Keratinocyte (primary cell): ENCODE measurements at regions not wholly inside any gene's neighbourhood (a gene's known extent, or its start where the extent isn't known, plus 50 kb on each side); places are given as distances from the start of the nearest gene placed in this dataset.

Experiments
- DNase-seq: peaks from one replicate; pipeline ENCODE4 v3.0.0-alpha.2; 2011; ENCODE audit warnings: low read depth, missing footprints, low spot score
- FAIRE-seq: peaks from 2 replicates; lab custom pipeline; 2011; peaks lifted over from hg19 to GRCh38; lab: Jason Lieb, UNC
- H2AFZ ChIP-seq: 2 replicates; pipeline ENCODE4 v1.6.0; 2012; ENCODE audit warnings: low read length, control low read depth, inconsistent platforms; ENCODE audit not compliant: control insufficient read depth
- H3K27ac ChIP-seq: 2 replicates; pipeline ENCODE4 v1.5.1; 2011; ENCODE audit warnings: low read length; ENCODE audit not compliant: control insufficient read depth, insufficient read depth
- H3K27me3 ChIP-seq: 3 replicates; pipeline ENCODE4 v1.6.0; 2011; ENCODE audit warnings: low read length; ENCODE audit not compliant: control insufficient read depth, insufficient read depth; ENCODE audit errors: extremely low read depth
- H3K36me3 ChIP-seq, 2 experiments: 2 replicates in 1 of 2; 3 replicates in 1 of 2; pipeline ENCODE4 v1.5.1; 2011; ENCODE audit warnings: low read length in 2 of 2, mild to moderate bottlenecking in 1 of 2; ENCODE audit not compliant: control insufficient read depth in 2 of 2, insufficient read depth in 2 of 2; ENCODE audit errors: extremely low read depth in 1 of 2
- H3K4me1 ChIP-seq: 3 replicates; pipeline ENCODE4 v1.5.1; 2011; ENCODE audit warnings: low read length; ENCODE audit not compliant: control insufficient read depth, insufficient read depth; ENCODE audit errors: extremely low read depth
- H3K4me2 ChIP-seq: 3 replicates; pipeline ENCODE4 v1.6.0; 2011; ENCODE audit warnings: low read depth, low read length; ENCODE audit not compliant: control insufficient read depth, insufficient read depth; ENCODE audit errors: extremely low read depth
- H3K4me3 ChIP-seq, 3 experiments: fragments of 200-600 bp in 1 of 3; sonication (generic) in 1 of 3; 2 replicates in 2 of 3; 3 replicates in 1 of 3; pipeline ENCODE4 v1.5.1; 2011 to 2016; ENCODE audit warnings: low read length in 3 of 3, mild to moderate bottlenecking in 3 of 3, control low read depth in 2 of 3, inconsistent platforms in 1 of 3, low read depth in 1 of 3, mixed read lengths in 1 of 3, mixed run types in 1 of 3, moderate library complexity in 1 of 3; ENCODE audit not compliant: control insufficient read depth in 2 of 3, insufficient read depth in 2 of 3; ENCODE audit errors: extremely low read depth in 1 of 3
- H3K79me2 ChIP-seq: 2 replicates; pipeline ENCODE4 v1.6.0; 2012; ENCODE audit warnings: low read length; ENCODE audit not compliant: control insufficient read depth, insufficient read depth
- H3K9ac ChIP-seq: 3 replicates; pipeline ENCODE4 v1.6.0; 2011; ENCODE audit warnings: low read length; ENCODE audit not compliant: control insufficient read depth, insufficient read depth; ENCODE audit errors: extremely low read depth
- H3K9me1 ChIP-seq: 3 replicates; pipeline ENCODE4 v1.6.0; 2011; ENCODE audit warnings: low read length; ENCODE audit not compliant: control insufficient read depth, insufficient read depth; ENCODE audit errors: extremely low read depth
- H3K9me3 ChIP-seq: 2 replicates; pipeline ENCODE4 v1.5.1; 2012; ENCODE audit warnings: low read depth, low read length; ENCODE audit not compliant: control insufficient read depth
- H4K20me1 ChIP-seq: 3 replicates; pipeline ENCODE4 v1.6.0; 2011; ENCODE audit warnings: low read length; ENCODE audit not compliant: control insufficient read depth, insufficient read depth; ENCODE audit errors: extremely low read depth
- EZH2 ChIP-seq: IDR thresholded peaks from one replicate; pipeline ENCODE4 v1.6.1; 2012; ENCODE audit warnings: inconsistent platforms, mild to moderate bottlenecking, low read length, moderate library complexity
- dilution Hi-C: fragments of 300-500 bp; cut with MboI; formaldehyde crosslinking; loops from one replicate; pipeline ENCODE4 v1.7.0; 2020; ENCODE audit warnings: low sequenced_read_pairs; ENCODE audit not compliant: extremely low pct_ligation_motif_present
- TF ChIP-seq, protein P1 (sequence below), 3 experiments: IDR thresholded peaks in 1 of 3; conservative IDR thresholded peaks in 1 of 3; optimal IDR thresholded peaks in 1 of 3; 2 replicates in 2 of 3; 3 replicates in 1 of 3; pipeline versions ENCODE3 to v1.5.1; 2011; ENCODE audit warnings: low read length in 3 of 3, mild to moderate bottlenecking in 3 of 3, moderate library complexity in 2 of 3, control low read depth in 1 of 3, inconsistent platforms in 1 of 3; ENCODE audit not compliant: insufficient read depth in 2 of 3; ENCODE audit errors: extremely low read depth in 1 of 3

DNA sequence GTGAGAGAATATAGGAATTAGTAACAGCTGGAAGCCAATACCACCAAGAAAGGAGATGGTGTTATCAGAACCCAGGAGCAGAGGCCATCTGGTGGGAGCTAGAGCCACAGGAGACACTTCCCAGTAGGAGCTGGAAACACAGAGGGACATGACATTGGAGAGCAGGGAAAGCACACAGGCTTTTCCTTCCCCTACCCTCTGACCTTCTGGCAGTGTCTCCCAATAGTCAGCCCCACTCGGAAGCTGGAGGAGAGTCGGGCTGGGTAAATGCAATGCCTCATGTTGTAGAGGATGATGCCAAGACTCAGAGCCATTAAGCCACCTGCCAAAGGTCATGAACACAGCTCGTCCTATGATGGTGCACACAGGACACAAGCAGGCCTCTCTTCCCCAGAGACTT is 538.5 kb downstream of the BCL11B start:
- TF ChIP-seq EZH2: no peak
- TF ChIP-seq, protein P1, sequence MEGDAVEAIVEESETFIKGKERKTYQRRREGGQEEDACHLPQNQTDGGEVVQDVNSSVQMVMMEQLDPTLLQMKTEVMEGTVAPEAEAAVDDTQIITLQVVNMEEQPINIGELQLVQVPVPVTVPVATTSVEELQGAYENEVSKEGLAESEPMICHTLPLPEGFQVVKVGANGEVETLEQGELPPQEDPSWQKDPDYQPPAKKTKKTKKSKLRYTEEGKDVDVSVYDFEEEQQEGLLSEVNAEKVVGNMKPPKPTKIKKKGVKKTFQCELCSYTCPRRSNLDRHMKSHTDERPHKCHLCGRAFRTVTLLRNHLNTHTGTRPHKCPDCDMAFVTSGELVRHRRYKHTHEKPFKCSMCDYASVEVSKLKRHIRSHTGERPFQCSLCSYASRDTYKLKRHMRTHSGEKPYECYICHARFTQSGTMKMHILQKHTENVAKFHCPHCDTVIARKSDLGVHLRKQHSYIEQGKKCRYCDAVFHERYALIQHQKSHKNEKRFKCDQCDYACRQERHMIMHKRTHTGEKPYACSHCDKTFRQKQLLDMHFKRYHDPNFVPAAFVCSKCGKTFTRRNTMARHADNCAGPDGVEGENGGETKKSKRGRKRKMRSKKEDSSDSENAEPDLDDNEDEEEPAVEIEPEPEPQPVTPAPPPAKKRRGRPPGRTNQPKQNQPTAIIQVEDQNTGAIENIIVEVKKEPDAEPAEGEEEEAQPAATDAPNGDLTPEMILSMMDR (optimal IDR thresholded peaks at IDR 0.05 in 1 of 3, IDR thresholded peaks at IDR 0.05 in 1 of 3, conservative IDR thresholded peaks at IDR 0.05 in 1 of 3; ENCODE audit: extremely low read depth in 1 of 3, insufficient read depth in 2 of 3, low read length in 3 of 3): no peak
- Histone ChIP-seq H3K79me2 (no peaks in the 10 kb centered on the region), H3K4me2 (no peak overlapping the region), H3K9me1 (no peaks in the 10 kb centered on the region), H2AFZ (no peak overlapping the region), H3K4me3 (no peak overlapping the region), H4K20me1 (no peaks in the 10 kb centered on the region), H3K4me1 (peaks cover 15% of the 10 kb centered on the region), H3K36me3 (no peaks in the 10 kb centered on the region), H3K9ac (no peak overlapping the region), H3K9me3 (no peaks in the 10 kb centered on the region), H3K27me3 (no peaks in the 10 kb centered on the region), H3K27ac (no peak overlapping the region)
- no peak for FAIRE-seq
- DNase-seq: no peak
- dilution Hi-C loops: no loop called here

DNA sequence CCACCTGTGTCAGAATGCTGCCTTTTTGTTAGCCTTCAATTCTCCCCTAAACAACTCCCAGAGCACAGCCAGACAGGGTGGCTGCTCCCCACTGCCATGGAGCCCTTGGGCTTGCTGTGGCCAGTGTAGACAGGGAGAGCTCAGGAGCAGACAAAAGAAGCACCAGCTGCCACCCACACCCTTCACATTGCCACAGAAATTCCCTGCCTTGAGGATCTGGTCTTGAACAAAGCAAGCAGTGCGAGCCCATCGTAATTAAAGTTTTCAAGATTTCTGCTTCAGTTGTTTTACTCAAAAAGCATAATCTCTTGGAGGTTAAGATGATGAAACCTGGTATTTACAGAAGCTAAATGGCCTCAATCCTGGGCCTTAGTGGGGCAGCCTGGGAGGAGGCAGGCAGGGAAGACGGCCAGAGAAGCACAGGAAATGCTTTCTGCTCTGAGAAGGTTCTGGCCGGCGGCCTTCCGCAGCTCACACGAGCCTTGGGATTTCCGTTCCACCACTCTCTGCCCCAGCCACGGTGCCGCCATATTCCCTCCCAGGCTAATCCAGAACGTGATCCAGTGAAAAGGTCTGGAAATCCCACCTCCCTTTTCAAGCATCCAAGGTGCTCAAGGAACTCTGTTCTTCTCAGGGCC is 535.2 kb downstream of the BCL11B start:
- Histone ChIP-seq H2AFZ (no peak overlapping the region), H3K9me3 (no peaks in the 10 kb centered on the region), H3K9me1 (no peaks in the 10 kb centered on the region), H3K9ac (no peak overlapping the region), H3K4me2 (no peak overlapping the region), H4K20me1 (no peaks in the 10 kb centered on the region), H3K36me3 (no peaks in the 10 kb centered on the region), H3K4me3 (no peak overlapping the region), H3K79me2 (no peaks in the 10 kb centered on the region), H3K4me1 (peaks cover 6% of the 10 kb centered on the region), H3K27ac (no peak overlapping the region), H3K27me3 (no peaks in the 10 kb centered on the region)
- no peak for DNase-seq
- FAIRE-seq: no peak
- TF ChIP-seq EZH2: no peak
- TF ChIP-seq, protein P1 (optimal IDR thresholded peaks at IDR 0.05 in 1 of 3, IDR thresholded peaks at IDR 0.05 in 1 of 3, conservative IDR thresholded peaks at IDR 0.05 in 1 of 3; ENCODE audit: extremely low read depth in 1 of 3, insufficient read depth in 2 of 3, low read length in 3 of 3): no peak
- dilution Hi-C loops: no loop called here
